Right atrium auricular region (tissue), 2 donors: ENCODE measurements at regions not wholly inside any gene's neighbourhood (a gene's known extent, or its start where the extent isn't known, plus 50 kb on each side); places are given as distances from the start of the nearest gene placed in this dataset.

Source experiments
- DNase-seq: peaks from one replicate; pipeline ENCODE4 v3.0.0-alpha.2; 2019; ENCODE audit warnings: low spot score
- H3K27ac ChIP-seq, 2 donors: fragments of 200-600 bp; sonication (generic); 1 replicate in 1 of 2; 2 replicates in 1 of 2; pipeline ENCODE4 v1.5.1; 2016 to 2019
- H3K27me3 ChIP-seq, 2 donors: fragments of 200-600 bp; sonication (generic); one replicate each; pipeline versions ENCODE4 v1.5.1 to v1.6.0; 2017 to 2019
- H3K36me3 ChIP-seq: fragments of 200-600 bp; sonication (generic); one replicate; pipeline ENCODE4 v1.5.1; 2016
- H3K4me1 ChIP-seq, 2 donors: fragments of 200-600 bp; sonication (generic); one replicate each; pipeline versions ENCODE4 v1.5.1 to v1.6.0; 2017 to 2019
- H3K4me3 ChIP-seq, 2 donors: fragments of 200-600 bp; sonication (generic); 1 replicate in 1 of 2; 2 replicates in 1 of 2; pipeline ENCODE4 v1.5.1; 2017 to 2019; ENCODE audit warnings: mild to moderate bottlenecking in 1 of 2, moderate library complexity in 1 of 2
- H3K9me3 ChIP-seq, 2 donors: fragments of 200-600 bp; sonication (generic); one replicate each; pipeline ENCODE4 v1.5.1; 2019
- TF ChIP-seq, protein P1 (sequence below), 2 donors: fragments of 200-600 bp; sonication (generic); IDR thresholded peaks; one replicate each; pipeline ENCODE4 v1.5.1; 2019; ENCODE audit warnings: antibody characterized with exemption in 2 of 2

DNA sequence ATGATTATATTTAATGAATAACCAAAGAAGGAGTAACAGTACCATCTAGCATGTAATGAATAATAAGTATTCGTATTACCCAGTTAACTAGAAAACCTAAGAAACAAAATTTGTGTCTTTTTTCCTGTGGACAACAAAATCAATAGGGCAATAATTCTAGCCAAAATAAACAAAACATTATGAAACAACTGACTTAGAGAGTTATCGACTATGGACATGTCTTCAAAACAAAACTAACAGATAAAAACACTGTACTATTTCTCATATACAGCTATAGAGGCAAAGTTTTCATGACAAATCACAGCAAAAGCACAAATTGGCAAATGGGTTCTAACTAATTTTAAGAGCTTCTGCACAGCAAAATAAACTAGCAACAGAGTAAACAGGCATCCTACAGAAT, 224.1 kb downstream of the ALX1 start:
- H3K4me1 ChIP-seq = no peaks in the 10 kb centered on the region
- no peaks in the 10 kb centered on the region for H3K9me3 ChIP-seq
- H3K4me3 ChIP-seq = no peak overlapping the region
- no peak overlapping the region for H3K27ac ChIP-seq
- TF ChIP-seq, protein P1, sequence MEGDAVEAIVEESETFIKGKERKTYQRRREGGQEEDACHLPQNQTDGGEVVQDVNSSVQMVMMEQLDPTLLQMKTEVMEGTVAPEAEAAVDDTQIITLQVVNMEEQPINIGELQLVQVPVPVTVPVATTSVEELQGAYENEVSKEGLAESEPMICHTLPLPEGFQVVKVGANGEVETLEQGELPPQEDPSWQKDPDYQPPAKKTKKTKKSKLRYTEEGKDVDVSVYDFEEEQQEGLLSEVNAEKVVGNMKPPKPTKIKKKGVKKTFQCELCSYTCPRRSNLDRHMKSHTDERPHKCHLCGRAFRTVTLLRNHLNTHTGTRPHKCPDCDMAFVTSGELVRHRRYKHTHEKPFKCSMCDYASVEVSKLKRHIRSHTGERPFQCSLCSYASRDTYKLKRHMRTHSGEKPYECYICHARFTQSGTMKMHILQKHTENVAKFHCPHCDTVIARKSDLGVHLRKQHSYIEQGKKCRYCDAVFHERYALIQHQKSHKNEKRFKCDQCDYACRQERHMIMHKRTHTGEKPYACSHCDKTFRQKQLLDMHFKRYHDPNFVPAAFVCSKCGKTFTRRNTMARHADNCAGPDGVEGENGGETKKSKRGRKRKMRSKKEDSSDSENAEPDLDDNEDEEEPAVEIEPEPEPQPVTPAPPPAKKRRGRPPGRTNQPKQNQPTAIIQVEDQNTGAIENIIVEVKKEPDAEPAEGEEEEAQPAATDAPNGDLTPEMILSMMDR (IDR thresholded peaks at IDR 0.05) = no peak
- DNase-seq = no peak
- H3K27me3 ChIP-seq = no peaks in the 10 kb centered on the region
- H3K36me3 ChIP-seq = no peaks in the 10 kb centered on the region

DNA sequence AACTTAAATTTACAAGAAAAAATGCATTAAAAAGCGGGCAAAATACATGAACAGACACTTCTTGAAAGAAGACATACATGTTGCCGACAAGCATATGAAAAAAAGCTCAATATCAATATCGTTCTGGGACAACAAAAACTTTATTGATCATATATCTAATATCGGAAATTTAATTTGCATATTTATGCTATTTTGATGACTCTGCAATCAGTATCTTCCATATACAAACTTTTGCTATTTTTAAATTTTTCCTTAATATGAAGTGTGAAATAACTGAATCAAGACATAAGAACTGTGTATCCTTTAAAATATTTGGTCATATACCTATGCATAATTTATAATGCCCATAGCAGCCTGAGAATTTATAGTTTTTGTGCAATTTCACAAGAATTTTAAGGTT, 224.6 kb downstream of the ALX1 start:
- no peak overlapping the region for H3K27ac ChIP-seq
- H3K27me3 ChIP-seq = no peaks in the 10 kb centered on the region
- no peaks in the 10 kb centered on the region for H3K36me3 ChIP-seq
- no peaks in the 10 kb centered on the region for H3K4me1 ChIP-seq
- TF ChIP-seq, protein P1 (IDR thresholded peaks at IDR 0.05) = no peak
- DNase-seq = no peak
- no peaks in the 10 kb centered on the region for H3K9me3 ChIP-seq
- H3K4me3 ChIP-seq = no peak overlapping the region

DNA sequence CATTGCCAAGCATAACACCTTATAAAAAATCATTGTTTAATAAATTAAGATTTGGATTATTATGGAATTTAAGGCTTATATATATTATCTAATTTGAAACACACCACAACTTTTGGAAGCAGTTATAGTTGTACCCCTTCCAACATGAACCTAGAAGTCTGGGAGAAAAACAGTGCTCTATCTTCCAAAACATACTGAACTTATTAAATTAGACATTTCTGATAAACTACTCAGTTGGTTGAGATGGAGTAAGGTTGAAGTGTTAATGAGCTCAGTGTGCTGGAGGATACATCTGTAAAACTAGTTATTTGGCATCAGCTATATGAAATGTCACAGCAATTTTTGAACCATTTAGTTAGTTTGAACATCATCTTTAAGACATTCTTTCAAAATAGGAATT, 227.4 kb downstream of the ALX1 start:
- Histone ChIP-seq H3K27ac (no peak overlapping the region), H3K4me1 (no peaks in the 10 kb centered on the region), H3K36me3 (no peaks in the 10 kb centered on the region), H3K9me3 (no peaks in the 10 kb centered on the region), H3K27me3 (no peaks in the 10 kb centered on the region), H3K4me3 (no peak overlapping the region)
- TF ChIP-seq, protein P1 (IDR thresholded peaks at IDR 0.05) = no peak
- no peak for DNase-seq

DNA sequence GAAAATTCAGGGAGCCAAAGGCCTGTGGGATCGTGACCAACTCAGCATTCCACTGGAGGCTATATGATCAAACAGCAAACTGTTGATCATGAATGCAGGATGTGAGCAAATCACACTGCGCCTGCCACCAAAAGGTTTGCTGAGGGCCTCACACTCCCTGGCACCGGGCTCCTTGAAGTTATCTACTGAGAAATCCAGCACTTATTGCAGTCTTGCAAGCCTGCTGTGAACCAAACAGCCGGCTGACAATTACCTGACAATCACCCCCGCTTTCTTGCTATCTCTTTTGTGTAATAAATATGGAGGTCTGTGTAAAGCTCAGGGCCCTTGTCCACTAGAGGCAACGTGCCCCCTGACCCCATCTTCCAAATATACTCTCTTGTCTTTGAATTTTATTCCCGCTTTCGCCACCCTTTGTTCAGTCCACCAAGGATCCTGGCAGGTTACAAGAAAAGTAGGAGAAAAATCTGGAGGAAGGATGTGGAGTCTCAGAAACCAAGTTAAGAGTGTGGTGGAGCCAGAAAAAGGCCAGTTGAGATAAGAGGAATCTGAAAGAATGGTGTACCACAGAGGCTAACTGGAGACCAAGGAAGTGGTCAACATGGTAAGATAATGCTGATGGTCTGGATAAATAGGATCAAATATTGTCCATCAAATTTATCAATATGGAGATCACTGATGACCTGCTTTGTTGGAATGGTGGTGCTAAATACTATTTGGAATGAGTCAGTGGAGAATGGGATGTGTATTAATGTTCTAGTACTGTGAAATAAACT, 229.2 kb downstream of the ALX1 start:
- TF ChIP-seq, protein P1 (IDR thresholded peaks at IDR 0.05) = no peak
- Histone ChIP-seq H3K4me1 (no peaks in the 10 kb centered on the region), H3K27me3 (no peaks in the 10 kb centered on the region), H3K36me3 (no peaks in the 10 kb centered on the region), H3K9me3 (no peaks in the 10 kb centered on the region), H3K4me3 (no peak overlapping the region), H3K27ac (no peak overlapping the region)
- DNase-seq = no peak

DNA sequence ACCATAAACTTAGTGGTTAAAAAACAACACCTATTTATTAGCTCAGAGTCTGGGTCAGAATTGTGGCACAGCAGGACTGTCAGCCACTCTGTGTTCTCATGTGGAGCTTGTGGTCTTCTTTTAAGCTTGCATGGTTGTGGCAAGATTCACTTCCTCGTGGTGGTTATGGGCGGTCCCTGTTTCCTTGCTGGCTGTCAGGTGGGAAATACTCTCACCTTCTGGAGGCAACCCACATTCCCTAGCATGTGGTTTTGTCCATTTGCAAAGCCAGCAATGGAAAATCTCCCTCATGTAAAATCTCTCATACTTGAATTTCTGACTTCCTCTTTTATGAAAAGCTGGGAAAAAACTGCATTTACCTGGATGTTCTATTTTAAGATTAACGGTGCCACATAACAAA, 229.8 kb downstream of the ALX1 start:
- TF ChIP-seq, protein P1 (IDR thresholded peaks at IDR 0.05) = no peak
- Histone ChIP-seq H3K27me3 (no peaks in the 10 kb centered on the region), H3K27ac (no peak overlapping the region), H3K36me3 (no peaks in the 10 kb centered on the region), H3K9me3 (no peaks in the 10 kb centered on the region), H3K4me1 (no peaks in the 10 kb centered on the region), H3K4me3 (no peak overlapping the region)
- DNase-seq = no peak

DNA sequence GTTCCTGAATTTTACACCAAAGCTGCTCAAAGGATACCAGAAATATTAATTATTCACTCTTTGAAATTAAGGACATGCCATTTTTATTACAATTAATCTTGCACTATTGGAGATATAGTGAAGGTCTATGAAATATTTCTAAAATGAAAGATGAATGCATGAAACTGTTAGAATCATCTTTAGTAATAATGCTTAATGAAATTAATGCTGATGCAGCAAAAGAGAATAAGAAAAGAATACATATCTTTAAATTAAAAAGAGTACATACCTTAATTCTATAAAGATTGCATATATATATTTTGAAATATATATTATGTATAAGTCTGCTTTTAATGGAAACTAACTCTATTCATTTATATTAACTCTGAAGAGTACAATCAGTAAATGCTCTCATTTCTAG, 236.0 kb downstream of the ALX1 start:
- H3K9me3 ChIP-seq = no peaks in the 10 kb centered on the region
- H3K36me3 ChIP-seq = no peaks in the 10 kb centered on the region
- no peak overlapping the region for H3K4me3 ChIP-seq
- no peaks in the 10 kb centered on the region for H3K4me1 ChIP-seq
- TF ChIP-seq, protein P1 (IDR thresholded peaks at IDR 0.05) = no peak
- no peak overlapping the region for H3K27ac ChIP-seq
- no peak for DNase-seq
- no peaks in the 10 kb centered on the region for H3K27me3 ChIP-seq
